GM21529 (cell line): ENCODE measurements at regions not wholly inside any gene's neighbourhood (a gene's known extent, or its start where the extent isn't known, plus 50 kb on each side); places are given as distances from the start of the nearest gene placed in this dataset.

Experiments
- ATAC-seq: cut with Tn5 transposase; IDR thresholded peaks from one replicate; pipeline ENCODE4 v1.9.1; 2021; ENCODE audit not compliant: unreplicated experiment

DNA sequence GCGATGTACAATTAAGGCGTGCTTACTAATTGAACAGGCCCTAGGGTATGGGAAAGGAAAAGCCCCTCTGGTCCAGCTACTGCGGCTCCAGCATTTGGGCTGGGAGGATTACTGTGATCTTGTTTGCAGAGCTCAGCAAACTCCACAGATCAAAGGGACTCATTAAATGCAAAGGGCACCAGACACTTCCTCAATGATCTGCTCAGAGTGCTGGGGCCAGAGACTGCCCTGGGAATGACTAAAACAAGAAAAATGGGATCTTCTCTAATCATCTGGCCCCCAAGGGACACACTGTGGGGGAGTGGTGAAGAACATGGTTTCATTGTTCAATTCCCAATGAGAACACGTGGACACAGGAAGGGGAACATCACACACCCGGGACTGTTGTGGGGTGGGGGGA is 85.0 kb downstream of the MARCHF4 start:
- no peak for ATAC-seq

- ATAC-seq = no peak
Observed at GRCh38 chr2:216286616-216287231, 85.6 kb downstream of the MARCHF4 start.

GRCh38 chr2:216285701-216286100 is 86.6 kb downstream of the MARCHF4 start:
- ATAC-seq = no peak

DNA sequence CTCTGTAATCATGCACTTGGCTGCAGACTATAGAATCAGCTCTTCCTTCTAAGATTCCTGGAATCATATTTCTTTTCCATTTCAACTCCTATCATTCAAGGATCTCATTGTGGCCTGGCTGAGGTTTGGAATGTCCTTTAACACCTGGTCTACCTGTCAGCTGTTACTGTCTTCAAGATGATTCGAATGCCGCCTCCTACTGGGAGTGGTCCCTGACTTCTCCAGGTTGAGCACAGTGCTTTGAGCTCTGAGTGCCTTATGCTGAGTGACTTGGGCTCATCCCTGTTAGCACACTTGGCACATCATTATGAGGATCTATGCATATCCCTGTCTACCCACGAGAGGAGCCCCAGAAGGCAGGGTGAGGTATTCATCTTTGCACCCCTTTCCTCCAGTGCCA is 87.6 kb downstream of the MARCHF4 start:
- ATAC-seq = no peak

DNA sequence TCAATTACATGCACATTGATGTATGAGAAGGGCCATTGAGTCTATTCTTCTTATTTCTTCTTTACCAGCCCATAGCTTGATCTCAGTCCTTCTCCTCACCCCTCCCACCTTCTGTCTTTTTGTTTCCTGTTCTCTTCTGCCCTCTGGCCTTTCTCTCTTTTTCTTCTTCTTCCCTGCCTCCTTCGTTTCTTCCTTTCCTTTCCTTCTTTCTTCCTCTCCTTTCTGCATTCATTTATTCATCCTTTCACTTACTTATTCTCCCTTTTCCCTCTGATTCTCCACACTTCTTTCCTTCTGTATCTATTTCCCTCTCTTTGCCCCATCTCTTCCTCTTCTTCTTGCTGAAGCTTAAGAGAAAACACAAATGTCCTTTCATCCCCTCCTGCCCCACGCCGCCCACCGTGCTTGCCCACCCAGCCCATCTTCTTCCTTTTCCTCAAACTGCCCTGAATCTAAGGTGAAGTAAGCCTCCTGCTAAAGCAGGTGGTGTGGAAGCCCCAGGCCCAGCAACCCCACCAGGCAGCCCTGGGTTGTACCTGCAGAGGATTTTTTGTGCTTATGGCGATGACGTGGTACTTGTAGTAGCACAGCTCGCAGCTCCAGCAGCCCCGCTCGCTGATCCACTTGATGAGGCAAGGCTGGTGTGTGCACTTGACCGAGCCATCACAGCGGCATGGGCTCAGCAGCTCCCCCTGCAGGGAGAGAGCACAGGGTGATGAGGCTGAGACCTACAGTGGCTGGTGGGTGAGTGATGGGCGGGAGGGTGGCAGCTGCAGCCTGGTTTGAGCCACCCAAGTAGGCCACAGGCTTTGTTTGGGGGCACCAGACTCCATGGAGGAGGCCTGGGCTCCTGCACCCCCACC is 89.0 kb downstream of the MARCHF4 start:
- peak; percentile 82 for ATAC-seq

GRCh38 chr2:216281876-216282275 is 90.4 kb downstream of the MARCHF4 start:
- ATAC-seq = no peak

DNA sequence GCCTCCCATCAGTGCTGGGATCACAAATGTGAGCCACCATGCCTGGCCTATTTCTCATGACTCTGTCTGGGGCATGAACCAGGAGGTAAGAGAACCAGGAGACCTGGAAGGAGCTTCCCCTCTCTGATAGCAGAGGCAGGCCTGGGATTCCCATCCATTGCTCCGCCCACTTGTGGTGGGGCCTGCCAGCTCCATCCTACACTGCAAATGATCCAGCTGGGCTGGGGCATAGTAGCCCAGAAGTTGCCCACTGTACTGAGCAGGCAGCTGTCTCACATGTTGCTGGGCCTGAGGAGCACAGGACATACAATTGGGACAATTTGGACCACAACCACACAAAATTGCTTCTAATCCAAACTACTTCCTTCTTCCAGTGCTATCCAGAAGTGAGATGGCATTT is 91.0 kb downstream of the MARCHF4 start:
- no peak for ATAC-seq

DNA sequence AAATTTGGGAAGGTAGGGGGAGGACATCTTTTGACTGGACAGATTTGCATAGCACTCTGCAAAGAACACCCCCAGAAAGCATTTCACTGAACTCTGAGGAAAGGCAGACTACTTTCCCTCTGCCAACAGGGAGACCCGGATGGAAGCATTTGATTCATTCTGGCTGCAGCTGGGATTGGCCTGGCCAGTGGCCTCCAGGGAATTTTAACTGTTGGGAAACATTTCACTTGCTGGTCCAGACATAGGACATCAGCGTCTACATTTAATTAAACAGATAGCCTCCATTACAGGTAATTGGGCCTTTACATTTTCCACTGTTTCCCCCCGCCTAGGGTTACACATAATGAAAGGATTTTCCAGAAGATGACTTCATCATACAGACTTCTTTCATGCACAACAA is 92.8 kb downstream of the MARCHF4 start:
- ATAC-seq = no peak

- ATAC-seq = no peak
Observed at GRCh38 chr2:216279031-216279430, 93.3 kb downstream of the MARCHF4 start.

GRCh38 chr2:216275890-216276289 is 96.4 kb downstream of the MARCHF4 start:
- ATAC-seq = no peak

DNA sequence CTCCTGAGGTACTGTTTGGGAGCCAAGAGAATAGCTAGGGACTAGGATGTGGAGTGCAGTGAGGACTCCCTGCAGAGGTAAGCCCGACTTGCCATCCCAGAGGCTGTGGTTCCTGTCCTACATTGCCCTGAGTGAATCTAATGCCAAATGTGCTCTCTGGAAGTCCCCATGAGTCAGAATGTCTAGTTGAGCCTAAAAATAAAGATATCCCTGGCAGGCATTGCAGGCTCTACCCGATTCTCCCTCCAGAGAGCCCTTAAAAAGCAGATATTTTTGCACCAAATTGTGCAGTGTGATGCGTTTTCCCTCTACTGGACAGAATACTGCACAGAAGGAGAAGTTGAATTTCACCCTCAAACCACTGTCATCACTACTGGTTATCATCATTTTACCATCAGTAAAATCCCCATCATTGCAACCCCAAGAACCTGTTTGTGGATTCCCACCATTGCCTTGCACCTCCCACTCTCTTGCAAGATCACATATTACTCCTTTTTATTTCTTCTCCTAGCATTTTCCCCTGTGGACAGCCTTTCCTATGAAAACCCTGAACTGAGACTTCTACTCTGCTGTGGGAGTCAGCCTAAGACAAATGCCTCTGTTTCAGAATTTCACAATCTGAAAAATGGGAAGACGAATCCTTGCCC is 98.0 kb downstream of the MARCHF4 start:
- ATAC-seq = no peak

GRCh38 chr2:216261042-216261537 is 111.2 kb downstream of the MARCHF4 start:
- ATAC-seq = no peak

- no peak for ATAC-seq
Observed at GRCh38 chr2:216260629-216261028, 111.7 kb downstream of the MARCHF4 start.

DNA sequence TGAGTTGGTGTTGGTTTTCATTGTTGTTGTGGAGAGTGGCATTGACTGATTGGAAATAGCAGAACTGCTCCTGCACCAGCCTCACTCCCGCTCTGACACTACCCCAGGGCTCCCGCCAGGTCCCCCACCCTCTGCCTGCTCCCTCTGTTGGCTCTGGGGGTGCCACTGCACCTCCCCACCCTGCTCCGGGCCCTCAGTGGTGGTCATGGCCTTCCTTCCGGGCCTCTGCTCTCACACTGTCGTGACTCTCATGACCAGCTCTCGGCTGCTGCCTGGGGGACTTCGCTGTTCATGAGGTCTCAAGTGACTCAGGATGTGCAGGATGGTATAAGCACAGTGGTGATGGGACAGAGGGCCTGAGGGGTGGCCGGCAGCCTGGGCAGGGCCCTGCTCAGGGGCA is 113.2 kb downstream of the MARCHF4 start:
- ATAC-seq = no peak

- ATAC-seq = no peak
Observed at GRCh38 chr2:216257089-216257488, 115.2 kb downstream of the MARCHF4 start.
